AG04450 (cell line): ENCODE measurements at regions not wholly inside any gene's neighbourhood (a gene's known extent, or its start where the extent isn't known, plus 50 kb on each side); places are given as distances from the start of the nearest gene placed in this dataset.

ENCODE experiments used
- CTCF ChIA-PET: fragments of 300-600, 350-600 bp; formaldehyde crosslinking; extraction: SDS; loops from one replicate; lab custom pipeline; 2022; ENCODE audit warnings: antibody characterized with exemption, inconsistent platforms; lab: Charles Lee
- POLR2A ChIA-PET: fragments of 350-600 bp; formaldehyde crosslinking; extraction: SDS; loops from one replicate; lab custom pipeline; 2021; ENCODE audit warnings: antibody characterized with exemption, inconsistent platforms; lab: Yijun Ruan, JAX
- DNase-seq: peaks from one replicate; pipeline ENCODE4 v3.0.0-alpha.2; 2011; ENCODE audit warnings: low read depth, low spot score
- H3K27ac ChIP-seq: one replicate; pipeline ENCODE4 v1.5.1; 2012; ENCODE audit warnings: low read depth, low read length, control low read depth
- H3K27me3 ChIP-seq: one replicate; pipeline ENCODE4 v1.6.0; 2012; ENCODE audit warnings: low read length; ENCODE audit not compliant: control insufficient read depth, insufficient read depth
- H3K4me3 ChIP-seq: 2 replicates; pipeline ENCODE4 v1.5.1; 2011; ENCODE audit warnings: mild to moderate bottlenecking, low read depth, low read length, control low read depth
- H3K9me3 ChIP-seq: 2 replicates; pipeline ENCODE4 v1.5.1; 2012; ENCODE audit warnings: low read length; ENCODE audit not compliant: control insufficient read depth, insufficient read depth
- TF ChIP-seq, protein P1 (sequence below): IDR thresholded peaks from 2 replicates; pipeline ENCODE4 v1.5.1; 2011; ENCODE audit warnings: low read depth, low read length, control low read depth, inconsistent platforms

DNA sequence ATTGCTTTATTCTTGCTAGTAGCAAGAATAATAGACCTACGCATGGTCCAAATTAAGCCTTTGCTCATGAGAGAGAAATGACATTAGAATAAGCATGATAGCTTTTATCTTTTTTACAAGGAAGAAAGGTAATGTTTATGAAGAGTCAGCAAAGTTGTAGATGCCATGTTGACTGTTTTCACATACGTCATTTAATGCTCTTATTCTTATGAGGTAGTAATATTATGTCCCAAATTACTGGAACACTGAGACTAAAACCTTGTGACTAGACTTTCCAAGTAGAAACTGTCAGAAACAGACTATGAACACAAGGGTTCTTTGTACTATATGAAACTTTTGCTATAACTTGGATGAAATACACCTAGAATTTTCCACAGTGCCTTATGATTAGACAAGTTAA lies 552.8 kb upstream of the SLC8A1 start:
- H3K27ac ChIP-seq = no peak overlapping the region
- CTCF ChIA-PET = no interaction called here
- no peaks in the 10 kb centered on the region for H3K27me3 ChIP-seq
- TF ChIP-seq, protein P1, sequence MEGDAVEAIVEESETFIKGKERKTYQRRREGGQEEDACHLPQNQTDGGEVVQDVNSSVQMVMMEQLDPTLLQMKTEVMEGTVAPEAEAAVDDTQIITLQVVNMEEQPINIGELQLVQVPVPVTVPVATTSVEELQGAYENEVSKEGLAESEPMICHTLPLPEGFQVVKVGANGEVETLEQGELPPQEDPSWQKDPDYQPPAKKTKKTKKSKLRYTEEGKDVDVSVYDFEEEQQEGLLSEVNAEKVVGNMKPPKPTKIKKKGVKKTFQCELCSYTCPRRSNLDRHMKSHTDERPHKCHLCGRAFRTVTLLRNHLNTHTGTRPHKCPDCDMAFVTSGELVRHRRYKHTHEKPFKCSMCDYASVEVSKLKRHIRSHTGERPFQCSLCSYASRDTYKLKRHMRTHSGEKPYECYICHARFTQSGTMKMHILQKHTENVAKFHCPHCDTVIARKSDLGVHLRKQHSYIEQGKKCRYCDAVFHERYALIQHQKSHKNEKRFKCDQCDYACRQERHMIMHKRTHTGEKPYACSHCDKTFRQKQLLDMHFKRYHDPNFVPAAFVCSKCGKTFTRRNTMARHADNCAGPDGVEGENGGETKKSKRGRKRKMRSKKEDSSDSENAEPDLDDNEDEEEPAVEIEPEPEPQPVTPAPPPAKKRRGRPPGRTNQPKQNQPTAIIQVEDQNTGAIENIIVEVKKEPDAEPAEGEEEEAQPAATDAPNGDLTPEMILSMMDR = no peak
- POLR2A ChIA-PET = no interaction called here
- H3K9me3 ChIP-seq = no peaks in the 10 kb centered on the region
- H3K4me3 ChIP-seq = no peak overlapping the region
- no peak for DNase-seq

DNA sequence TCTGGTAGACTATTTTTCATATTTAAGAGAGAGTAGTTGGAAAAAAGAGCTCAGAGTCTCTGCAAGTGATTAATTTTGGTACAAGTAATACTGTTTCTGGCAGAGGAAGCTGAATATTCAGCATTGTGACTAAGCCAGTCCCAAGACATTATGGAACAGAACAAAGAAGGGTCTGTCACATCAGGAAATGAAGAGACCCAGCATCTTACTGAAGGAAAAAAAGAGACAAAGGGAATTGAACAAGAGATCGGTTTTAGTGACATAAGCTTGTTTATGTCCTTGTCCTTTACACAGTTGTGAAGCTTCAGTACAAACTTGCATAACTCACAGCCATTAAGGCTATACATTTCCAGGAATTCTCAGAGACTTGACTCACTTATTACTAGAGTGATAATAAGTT lies 568.5 kb upstream of the SLC8A1 start:
- DNase-seq = no peak
- Histone ChIP-seq H3K27me3 (no peaks in the 10 kb centered on the region), H3K27ac (no peak overlapping the region), H3K9me3 (no peaks in the 10 kb centered on the region), H3K4me3 (no peak overlapping the region)
- TF ChIP-seq, protein P1 = no peak
- CTCF ChIA-PET = no interaction called here
- POLR2A ChIA-PET = no interaction called here

DNA sequence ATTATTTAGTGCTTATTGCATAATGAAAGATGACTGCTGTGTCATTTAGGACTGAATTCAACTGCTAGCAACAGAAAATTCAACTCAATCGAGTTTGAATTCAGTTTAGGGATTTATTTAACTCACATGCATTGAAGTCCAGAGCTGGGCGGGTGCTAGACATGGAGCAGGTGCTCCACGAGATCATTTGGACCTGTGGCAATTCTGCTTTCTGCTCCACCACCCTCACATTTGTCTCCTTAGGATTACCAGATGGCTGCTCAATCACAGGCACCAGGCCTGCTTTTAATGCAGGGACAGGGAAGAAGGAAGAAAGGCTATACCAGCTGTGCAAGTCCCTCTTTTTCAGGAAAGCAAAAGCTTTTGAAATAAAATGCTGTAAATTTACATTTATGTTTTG lies 572.9 kb upstream of the SLC8A1 start:
- POLR2A ChIA-PET = no interaction called here
- CTCF ChIA-PET = no interaction called here

DNA sequence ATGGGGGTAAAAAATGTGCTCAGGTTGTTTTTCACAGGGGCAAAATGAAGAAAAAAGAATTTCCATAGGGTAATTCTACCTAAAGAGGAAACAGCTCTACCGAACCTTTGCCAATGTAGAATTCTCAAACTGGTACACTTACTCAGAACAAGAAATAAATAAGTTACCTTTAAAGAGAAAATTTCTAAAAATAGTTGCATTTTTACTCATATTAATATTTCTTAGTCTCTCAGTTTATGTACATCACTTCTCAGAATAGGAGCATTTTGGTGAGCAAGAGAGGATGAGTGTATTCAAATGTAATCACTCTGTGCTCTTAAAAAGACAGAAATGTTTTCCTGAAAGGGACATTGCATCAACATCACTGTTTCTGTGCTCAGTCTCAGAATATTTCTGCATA lies 574.7 kb upstream of the SLC8A1 start:
- H3K4me3 ChIP-seq = no peak overlapping the region
- ChIA-PET CTCF (no interaction called here), POLR2A (no interaction called here)
- H3K27me3 ChIP-seq = no peaks in the 10 kb centered on the region
- no peaks in the 10 kb centered on the region for H3K9me3 ChIP-seq
- TF ChIP-seq, protein P1 = no peak
- DNase-seq = no peak
- H3K27ac ChIP-seq = no peak overlapping the region

More for the DNA sequence above, 572.9 kb upstream of the SLC8A1 start:
- no peak overlapping the region for H3K4me3 ChIP-seq
- TF ChIP-seq, protein P1 = no peak
- no peak overlapping the region for H3K27ac ChIP-seq
- no peaks in the 10 kb centered on the region for H3K9me3 ChIP-seq
- H3K27me3 ChIP-seq = no peaks in the 10 kb centered on the region
- DNase-seq = no peak

DNA sequence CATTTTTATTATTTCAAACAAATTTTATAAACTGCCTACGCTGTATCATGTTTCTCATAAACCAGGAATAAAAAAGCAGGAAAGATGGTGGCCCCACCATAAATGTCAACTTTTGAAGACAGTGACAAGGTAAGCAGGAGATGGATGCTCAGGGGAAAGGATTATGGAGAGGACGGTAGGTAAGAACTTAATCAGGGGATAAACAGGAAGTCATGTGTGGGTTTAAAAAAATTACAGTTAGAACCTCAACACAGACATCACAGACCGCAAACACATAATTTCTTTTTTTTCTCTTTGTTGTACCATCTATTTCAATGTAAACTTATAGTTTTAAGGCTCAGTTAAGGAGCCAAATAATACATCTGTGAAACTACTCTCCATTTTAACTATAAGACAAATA lies 575.2 kb upstream of the SLC8A1 start:
- Histone ChIP-seq H3K27ac (no peak overlapping the region), H3K27me3 (no peaks in the 10 kb centered on the region), H3K9me3 (no peaks in the 10 kb centered on the region), H3K4me3 (no peak overlapping the region)
- POLR2A ChIA-PET = no interaction called here
- no peak for DNase-seq
- CTCF ChIA-PET = no interaction called here
- TF ChIP-seq, protein P1 = no peak
